T-helper 1 cell treated with Interleukin-12 subunit alpha and Interleukin-12 subunit beta and Interleukin-4 antibody, amounts not matched to agents 30 μg/mL and 1 μg/mL, for 36 hours (primary cell): ENCODE measurements at regions not wholly inside any gene's neighbourhood (a gene's known extent, or its start where the extent isn't known, plus 50 kb on each side); places are given as distances from the start of the nearest gene placed in this dataset.
"Not testable (repeated sequence)": the region's sequence is repeated elsewhere in the genome, so short reads cannot be mapped to it uniquely, and the experiment has no call there.

Experiments
- H3K27ac Mint-ChIP-seq: one replicate; pipeline ENCODE4 v1.8.0; 2021; ENCODE audit warnings: mild to moderate bottlenecking, mixed read lengths
- H3K27me3 Mint-ChIP-seq: one replicate; pipeline ENCODE4 v1.8.0; 2021; ENCODE audit warnings: low read depth, mixed read lengths
- H3K36me3 Mint-ChIP-seq: one replicate; pipeline ENCODE4 v1.8.0; 2021; ENCODE audit warnings: low read depth, mixed read lengths
- H3K4me1 Mint-ChIP-seq: one replicate; pipeline ENCODE4 v1.8.0; 2021; ENCODE audit warnings: low read depth, mixed read lengths
- H3K4me3 Mint-ChIP-seq: one replicate; pipeline ENCODE4 v1.8.0; 2021; ENCODE audit warnings: mild to moderate bottlenecking, moderate library complexity, mixed read lengths
- H3K9me3 Mint-ChIP-seq: one replicate; pipeline ENCODE4 v1.8.0; 2021; ENCODE audit warnings: mixed read lengths

- H3K4me3 Mint-ChIP-seq: no peak overlapping the region
- no peaks in the 10 kb centered on the region for H3K9me3 Mint-ChIP-seq
- H3K27me3 Mint-ChIP-seq: no peaks in the 10 kb centered on the region
- H3K36me3 Mint-ChIP-seq: no peaks in the 10 kb centered on the region
- H3K4me1 Mint-ChIP-seq: no peaks in the 10 kb centered on the region
- H3K27ac Mint-ChIP-seq: no peak overlapping the region
Measured at GRCh38 chr3:34878488-34878887, 760.8 kb upstream of the ARPP21 start.

GRCh38 chr3:34881026-34881425 is 758.3 kb upstream of the ARPP21 start:
- Mint-ChIP-seq H3K9me3 (no peaks in the 10 kb centered on the region), H3K36me3 (no peaks in the 10 kb centered on the region), H3K4me1 (no peaks in the 10 kb centered on the region), H3K4me3 (no peak overlapping the region), H3K27me3 (no peaks in the 10 kb centered on the region), H3K27ac (no peak overlapping the region)

- Mint-ChIP-seq H3K27me3 (no peaks in the 10 kb centered on the region), H3K4me1 (no peaks in the 10 kb centered on the region), H3K9me3 (no peaks in the 10 kb centered on the region), H3K4me3 (no peak overlapping the region), H3K36me3 (no peaks in the 10 kb centered on the region), H3K27ac (no peak overlapping the region)
Measured at GRCh38 chr3:34882764-34883163, 756.6 kb upstream of the ARPP21 start.

GRCh38 chr3:34884007-34884406 is 755.3 kb upstream of the ARPP21 start:
- H3K27ac Mint-ChIP-seq: no peak overlapping the region
- no peak overlapping the region for H3K4me3 Mint-ChIP-seq
- H3K9me3 Mint-ChIP-seq: no peaks in the 10 kb centered on the region
- no peaks in the 10 kb centered on the region for H3K4me1 Mint-ChIP-seq
- no peaks in the 10 kb centered on the region for H3K27me3 Mint-ChIP-seq
- no peaks in the 10 kb centered on the region for H3K36me3 Mint-ChIP-seq

- Mint-ChIP-seq H3K36me3 (no peaks in the 10 kb centered on the region), H3K4me3 (no peak overlapping the region), H3K4me1 (no peaks in the 10 kb centered on the region), H3K27me3 (no peaks in the 10 kb centered on the region), H3K9me3 (no peaks in the 10 kb centered on the region), H3K27ac (no peak overlapping the region)
Measured at GRCh38 chr3:34886443-34886842, 752.9 kb upstream of the ARPP21 start.

- no peak overlapping the region for H3K27ac Mint-ChIP-seq
- no peaks in the 10 kb centered on the region for H3K36me3 Mint-ChIP-seq
- H3K4me3 Mint-ChIP-seq: no peak overlapping the region
- no peaks in the 10 kb centered on the region for H3K4me1 Mint-ChIP-seq
- no peaks in the 10 kb centered on the region for H3K27me3 Mint-ChIP-seq
- no peaks in the 10 kb centered on the region for H3K9me3 Mint-ChIP-seq
Measured at GRCh38 chr3:34889641-34890040, 749.7 kb upstream of the ARPP21 start.

- Mint-ChIP-seq H3K27me3 (no peaks in the 10 kb centered on the region), H3K4me1 (no peaks in the 10 kb centered on the region), H3K9me3 (no peaks in the 10 kb centered on the region), H3K36me3 (no peaks in the 10 kb centered on the region), H3K27ac (no peak overlapping the region), H3K4me3 (no peak overlapping the region)
Measured at GRCh38 chr3:34890247-34890646, 749.1 kb upstream of the ARPP21 start.

- Mint-ChIP-seq H3K4me3 (no peak overlapping the region), H3K27me3 (no peaks in the 10 kb centered on the region), H3K27ac (no peak overlapping the region), H3K9me3 (no peaks in the 10 kb centered on the region), H3K36me3 (no peaks in the 10 kb centered on the region), H3K4me1 (no peaks in the 10 kb centered on the region)
Measured at GRCh38 chr3:34891941-34892340, 747.4 kb upstream of the ARPP21 start.

GRCh38 chr3:34895841-34896240 is 743.5 kb upstream of the ARPP21 start:
- H3K36me3 Mint-ChIP-seq: no peaks in the 10 kb centered on the region
- H3K9me3 Mint-ChIP-seq: no peaks in the 10 kb centered on the region
- H3K4me1 Mint-ChIP-seq: no peaks in the 10 kb centered on the region
- no peak overlapping the region for H3K4me3 Mint-ChIP-seq
- no peak overlapping the region for H3K27ac Mint-ChIP-seq
- no peaks in the 10 kb centered on the region for H3K27me3 Mint-ChIP-seq

GRCh38 chr3:34909679-34910078 is 729.6 kb upstream of the ARPP21 start:
- not testable (repeated sequence) for H3K27ac Mint-ChIP-seq, H3K4me3 Mint-ChIP-seq, H3K4me1 Mint-ChIP-seq, H3K27me3 Mint-ChIP-seq, H3K9me3 Mint-ChIP-seq, H3K36me3 Mint-ChIP-seq

GRCh38 chr3:34919025-34919424 is 720.3 kb upstream of the ARPP21 start:
- Mint-ChIP-seq H3K4me3 (no peak overlapping the region), H3K27ac (no peak overlapping the region), H3K4me1 (no peaks in the 10 kb centered on the region), H3K9me3 (no peaks in the 10 kb centered on the region), H3K36me3 (no peaks in the 10 kb centered on the region), H3K27me3 (no peaks in the 10 kb centered on the region)

GRCh38 chr3:34920806-34921205 is 718.5 kb upstream of the ARPP21 start:
- H3K4me3 Mint-ChIP-seq: no peak overlapping the region
- H3K36me3 Mint-ChIP-seq: no peaks in the 10 kb centered on the region
- H3K27ac Mint-ChIP-seq: no peak overlapping the region
- H3K9me3 Mint-ChIP-seq: no peaks in the 10 kb centered on the region
- no peaks in the 10 kb centered on the region for H3K4me1 Mint-ChIP-seq
- no peaks in the 10 kb centered on the region for H3K27me3 Mint-ChIP-seq

GRCh38 chr3:34924961-34925360 is 714.4 kb upstream of the ARPP21 start:
- Mint-ChIP-seq H3K4me1 (no peaks in the 10 kb centered on the region), H3K4me3 (no peak overlapping the region), H3K27me3 (no peaks in the 10 kb centered on the region), H3K9me3 (no peaks in the 10 kb centered on the region), H3K36me3 (no peaks in the 10 kb centered on the region), H3K27ac (no peak overlapping the region)

- Mint-ChIP-seq H3K27me3 (no peaks in the 10 kb centered on the region), H3K36me3 (no peaks in the 10 kb centered on the region)
Measured at GRCh38 chr3:34925851-34926250, 713.5 kb upstream of the ARPP21 start.

GRCh38 chr3:34929036-34929435 is 710.3 kb upstream of the ARPP21 start:
- Mint-ChIP-seq H3K27me3 (no peaks in the 10 kb centered on the region), H3K36me3 (no peaks in the 10 kb centered on the region), H3K4me1 (no peaks in the 10 kb centered on the region), H3K4me3 (no peak overlapping the region), H3K27ac (no peak overlapping the region), H3K9me3 (no peaks in the 10 kb centered on the region)

More at GRCh38 chr3:34925851-34926250, 713.5 kb upstream of the ARPP21 start:
- no peaks in the 10 kb centered on the region for H3K9me3 Mint-ChIP-seq
- no peaks in the 10 kb centered on the region for H3K4me1 Mint-ChIP-seq
- H3K4me3 Mint-ChIP-seq: no peak overlapping the region
- no peak overlapping the region for H3K27ac Mint-ChIP-seq

GRCh38 chr3:34934660-34935059 is 704.7 kb upstream of the ARPP21 start:
- Mint-ChIP-seq H3K4me3 (no peak overlapping the region), H3K4me1 (no peaks in the 10 kb centered on the region), H3K9me3 (no peaks in the 10 kb centered on the region), H3K27me3 (no peaks in the 10 kb centered on the region), H3K36me3 (no peaks in the 10 kb centered on the region), H3K27ac (no peak overlapping the region)
